ENCODE measurements at regions not wholly inside any gene's neighbourhood (a gene's known extent, or its start where the extent isn't known, plus 50 kb on each side); places are given as distances from the start of the nearest gene placed in this dataset.

DNA sequence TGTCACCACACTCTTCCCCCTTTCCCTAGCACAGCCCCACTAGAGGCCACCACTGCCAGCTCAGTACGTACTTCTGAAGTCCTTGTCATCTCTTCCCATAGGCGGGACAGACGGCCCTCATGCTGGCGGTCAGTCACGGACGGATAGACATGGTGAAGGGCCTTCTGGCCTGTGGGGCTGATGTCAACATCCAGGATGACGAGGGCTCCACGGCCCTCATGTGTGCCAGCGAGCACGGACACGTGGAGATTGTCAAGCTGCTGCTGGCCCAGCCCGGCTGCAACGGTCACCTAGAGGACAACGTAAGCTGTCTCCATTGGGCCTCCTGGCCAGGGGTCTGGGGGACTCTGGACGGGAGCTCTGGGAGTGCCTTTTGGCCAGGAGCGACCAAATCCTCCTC lies 99.4 kb upstream of the DMRT1 start:
- Histone ChIP-seq H3K4me2 (ENCODE audit: insufficient read depth, low read length) (no peak overlapping the region), H3K36me3 (ENCODE audit: control insufficient read depth in 2 of 2, extremely low read depth in 1 of 2, insufficient read depth in 2 of 2, low read length in 2 of 2) (peaks cover 49 to 61% of the 10 kb centered on the region in 2 experiments), H4K20me1 (replicated peaks; ENCODE audit: control insufficient read depth, extremely low read depth, insufficient read depth, low read length) (no peaks in the 10 kb centered on the region), H3K9me1 (replicated peaks; ENCODE audit: control insufficient read depth, extremely low read depth, insufficient read depth, low read length) (no peaks in the 10 kb centered on the region), H3K9me3 (replicated peaks; ENCODE audit: control insufficient read depth, insufficient read depth, low read length) (no peaks in the 10 kb centered on the region), H3K27ac (ENCODE audit: insufficient read depth, low read depth, low read length) (no peak overlapping the region), H3K4me1 (ENCODE audit: control insufficient read depth, extremely low read depth, insufficient read depth, low read length) (no peaks in the 10 kb centered on the region), H3K4me3 (replicated peaks in 1 of 3; ENCODE audit: insufficient read depth in 1 of 3, low read depth in 1 of 3, low read length in 3 of 3) (no peak overlapping the region), H3K27me3 (ENCODE audit: control insufficient read depth in 2 of 2, insufficient read depth in 2 of 2, low read length in 2 of 2) (no peaks in the 10 kb centered on the region), H3K9ac (replicated peaks; ENCODE audit: extremely low read depth, insufficient read depth, low read length) (no peak overlapping the region), H3K79me2 (ENCODE audit: control insufficient read depth, insufficient read depth, low read length) (no peaks in the 10 kb centered on the region), H2AFZ (ENCODE audit: low read depth, low read length) (no peak overlapping the region)
- DNase-seq (ENCODE audit: low read depth, low spot score) (no peak), FAIRE-seq (no peak)
- TF ChIP-seq MYC (IDR thresholded peaks at IDR 0.05; ENCODE audit: low read depth, low read length) (no peak), JUN (IDR thresholded peaks at IDR 0.05; ENCODE audit: borderline replicate concordance, insufficient read depth, insufficient read length, low read depth) (no peak), POLR2A (IDR thresholded peaks at IDR 0.05; ENCODE audit: low read depth, low read length) (no peak)
- POLR2A ChIA-PET = no interaction called here
- no TSS peak for BruUV-seq (replicated peaks)
- CTCF ChIA-PET = interaction anchor here (0.6 to 1.6 kb wide), 3 partner anchors 11 to 268 kb away, joined by 3 to 5 read pairs (median 4); no protein-coding TSS in a partner anchor
- intact Hi-C loops (cut with micrococcal nuclease) = no loop called here
- dilution Hi-C loops (cut with MboI; ENCODE audit: extremely low pct_ligation_motif_present, low sequenced_read_pairs) = no loop called here

DNA sequence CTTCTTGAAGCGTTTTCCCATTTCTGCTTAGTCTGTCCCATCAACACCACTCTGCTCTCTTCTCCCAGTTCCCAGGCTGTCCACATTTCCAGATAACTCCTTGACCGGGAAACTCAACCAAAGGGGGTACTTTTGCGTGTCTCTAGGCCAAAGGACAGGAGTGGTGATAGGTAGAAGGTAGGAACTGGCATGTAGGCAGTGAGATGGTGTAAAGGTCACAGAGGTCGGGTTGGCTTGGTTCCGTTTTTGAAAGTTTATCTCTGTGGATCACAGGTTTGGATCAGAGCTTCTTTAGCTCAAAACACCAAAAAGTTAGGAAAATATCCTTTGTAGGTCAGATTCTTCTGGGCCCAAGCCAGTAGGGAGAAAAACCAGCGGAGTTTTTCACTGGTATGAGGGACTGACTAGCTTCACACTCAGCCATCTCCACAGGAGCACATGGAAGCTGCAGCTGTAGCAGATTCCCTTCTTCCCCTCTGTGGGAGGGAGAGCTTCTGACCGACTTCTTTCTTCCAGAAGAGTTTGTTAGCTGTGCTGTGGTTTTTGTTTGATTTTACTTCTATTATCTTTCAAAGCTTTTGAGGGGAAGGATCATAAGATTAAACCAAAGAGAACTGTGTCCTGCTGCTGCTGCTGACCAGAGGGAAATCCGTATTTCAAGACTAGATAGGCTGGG lies 98.4 kb upstream of the DMRT1 start:
- no peak for TF ChIP-seq POLR2AphosphoS5 (IDR thresholded peaks at IDR 0.05; ENCODE audit: insufficient read depth, low read depth, low read length)
- TF ChIP-seq, protein P1, sequence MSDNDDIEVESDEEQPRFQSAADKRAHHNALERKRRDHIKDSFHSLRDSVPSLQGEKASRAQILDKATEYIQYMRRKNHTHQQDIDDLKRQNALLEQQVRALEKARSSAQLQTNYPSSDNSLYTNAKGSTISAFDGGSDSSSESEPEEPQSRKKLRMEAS (IDR thresholded peaks at IDR 0.05; ENCODE audit: insufficient read depth, insufficient read length) = no peak
- TF ChIP-seq EZH2 (IDR thresholded peaks at IDR 0.05; ENCODE audit: borderline replicate concordance, low read depth, low read length, severe bottlenecking) = no peak
- no peak for TF ChIP-seq POLR2A (IDR thresholded peaks at IDR 0.05; ENCODE audit: low read depth, low read length)
- TF ChIP-seq, protein P2, sequence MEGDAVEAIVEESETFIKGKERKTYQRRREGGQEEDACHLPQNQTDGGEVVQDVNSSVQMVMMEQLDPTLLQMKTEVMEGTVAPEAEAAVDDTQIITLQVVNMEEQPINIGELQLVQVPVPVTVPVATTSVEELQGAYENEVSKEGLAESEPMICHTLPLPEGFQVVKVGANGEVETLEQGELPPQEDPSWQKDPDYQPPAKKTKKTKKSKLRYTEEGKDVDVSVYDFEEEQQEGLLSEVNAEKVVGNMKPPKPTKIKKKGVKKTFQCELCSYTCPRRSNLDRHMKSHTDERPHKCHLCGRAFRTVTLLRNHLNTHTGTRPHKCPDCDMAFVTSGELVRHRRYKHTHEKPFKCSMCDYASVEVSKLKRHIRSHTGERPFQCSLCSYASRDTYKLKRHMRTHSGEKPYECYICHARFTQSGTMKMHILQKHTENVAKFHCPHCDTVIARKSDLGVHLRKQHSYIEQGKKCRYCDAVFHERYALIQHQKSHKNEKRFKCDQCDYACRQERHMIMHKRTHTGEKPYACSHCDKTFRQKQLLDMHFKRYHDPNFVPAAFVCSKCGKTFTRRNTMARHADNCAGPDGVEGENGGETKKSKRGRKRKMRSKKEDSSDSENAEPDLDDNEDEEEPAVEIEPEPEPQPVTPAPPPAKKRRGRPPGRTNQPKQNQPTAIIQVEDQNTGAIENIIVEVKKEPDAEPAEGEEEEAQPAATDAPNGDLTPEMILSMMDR (IDR thresholded peaks at IDR 0.05; ENCODE audit: extremely low read depth in 1 of 2, insufficient read depth in 1 of 2, low read depth in 1 of 2, low read length in 2 of 2) = no peak
- no peak for TF ChIP-seq FOS (IDR thresholded peaks at IDR 0.05; ENCODE audit: borderline replicate concordance, insufficient read depth, low read length)
- TF ChIP-seq GATA2 (IDR thresholded peaks at IDR 0.05; ENCODE audit: insufficient read depth, insufficient read length, low read depth, low read length) = no peak
- TF ChIP-seq JUN (IDR thresholded peaks at IDR 0.05; ENCODE audit: borderline replicate concordance, insufficient read depth, insufficient read length, low read depth) = no peak
- TF ChIP-seq MYC (IDR thresholded peaks at IDR 0.05; ENCODE audit: low read depth, low read length) = no peak
- no TSS peak for BruUV-seq (replicated peaks)
- dilution Hi-C loops (cut with MboI; ENCODE audit: extremely low pct_ligation_motif_present, low sequenced_read_pairs) = no loop called here

More for the DNA sequence above, 98.4 kb upstream of the DMRT1 start:
- Histone ChIP-seq H4K20me1 (replicated peaks; ENCODE audit: control insufficient read depth, extremely low read depth, insufficient read depth, low read length) (no peaks in the 10 kb centered on the region), H3K27ac (ENCODE audit: insufficient read depth, low read depth, low read length) (no peak overlapping the region), H2AFZ (ENCODE audit: low read depth, low read length) (no peak overlapping the region), H3K9me1 (replicated peaks; ENCODE audit: control insufficient read depth, extremely low read depth, insufficient read depth, low read length) (no peaks in the 10 kb centered on the region), H3K9me3 (replicated peaks; ENCODE audit: control insufficient read depth, insufficient read depth, low read length) (no peaks in the 10 kb centered on the region), H3K79me2 (ENCODE audit: control insufficient read depth, insufficient read depth, low read length) (no peaks in the 10 kb centered on the region), H3K36me3 (ENCODE audit: control insufficient read depth in 2 of 2, extremely low read depth in 1 of 2, insufficient read depth in 2 of 2, low read length in 2 of 2) (peaks cover 50 to 61% of the 10 kb centered on the region in 2 experiments), H3K4me3 (replicated peaks in 1 of 3; ENCODE audit: insufficient read depth in 1 of 3, low read depth in 1 of 3, low read length in 3 of 3) (no peak overlapping the region), H3K4me1 (ENCODE audit: control insufficient read depth, extremely low read depth, insufficient read depth, low read length) (no peaks in the 10 kb centered on the region), H3K27me3 (ENCODE audit: control insufficient read depth in 2 of 2, insufficient read depth in 2 of 2, low read length in 2 of 2) (no peaks in the 10 kb centered on the region), H3K9ac (replicated peaks; ENCODE audit: extremely low read depth, insufficient read depth, low read length) (no peak overlapping the region), H3K4me2 (ENCODE audit: insufficient read depth, low read length) (no peak overlapping the region)
- ChIA-PET CTCF (interaction anchor here (0.9 to 1.6 kb wide), 3 partner anchors 9 to 13 kb away, joined by 3 to 4 read pairs (median 3); no protein-coding TSS in a partner anchor), POLR2A (no interaction called here)
- no peak for DNase-seq (ENCODE audit: low read depth, low spot score)
- intact Hi-C loops (cut with micrococcal nuclease) = no loop called here
- no peak for FAIRE-seq

Measured in endothelial cell of umbilical vein (primary cell).